Esophagus squamous epithelium (tissue), 4 donors: ENCODE measurements at regions not wholly inside any gene's neighbourhood (a gene's known extent, or its start where the extent isn't known, plus 50 kb on each side); places are given as distances from the start of the nearest gene placed in this dataset.

Source experiments
- POLR2A ChIP-seq, 4 donors: fragments of 450-650 bp; IDR thresholded peaks; one replicate each; pipeline ENCODE4 v1.6.1; 2017; ENCODE audit warnings: antibody characterized with exemption in 4 of 4, mild to moderate bottlenecking in 4 of 4, moderate library complexity in 3 of 4
- TF ChIP-seq, protein P1 (sequence below), 6 experiments: fragments of 450-650 bp in 4 of 6; fragments of 200-600 bp in 2 of 6; sonication (generic) in 2 of 6; IDR thresholded peaks; one replicate each; pipeline ENCODE4 v1.5.1; 2016 to 2019; ENCODE audit warnings: antibody characterized with exemption in 6 of 6, mild to moderate bottlenecking in 4 of 6, moderate library complexity in 4 of 6

DNA sequence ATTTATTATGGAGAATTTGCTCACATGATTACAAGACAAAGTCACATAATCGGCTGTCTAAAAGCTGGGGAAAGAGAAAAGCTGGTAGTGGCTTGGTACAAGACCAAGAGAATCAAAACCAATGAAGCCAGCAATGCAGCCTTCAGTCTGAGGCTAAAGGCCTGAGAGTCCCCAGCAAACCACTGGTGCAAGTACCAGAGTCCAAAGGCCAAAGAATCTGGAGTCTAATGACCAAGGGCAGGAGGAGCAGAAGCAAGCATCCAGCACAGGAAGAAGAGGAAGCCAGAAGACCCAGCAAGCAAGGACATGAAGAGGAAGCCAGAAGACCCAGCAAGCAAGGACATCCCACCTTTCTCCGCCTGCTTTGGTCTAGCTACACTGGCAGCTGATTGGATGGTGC lies 250.6 kb upstream of the SALL1 start:
- TF ChIP-seq, protein P1, sequence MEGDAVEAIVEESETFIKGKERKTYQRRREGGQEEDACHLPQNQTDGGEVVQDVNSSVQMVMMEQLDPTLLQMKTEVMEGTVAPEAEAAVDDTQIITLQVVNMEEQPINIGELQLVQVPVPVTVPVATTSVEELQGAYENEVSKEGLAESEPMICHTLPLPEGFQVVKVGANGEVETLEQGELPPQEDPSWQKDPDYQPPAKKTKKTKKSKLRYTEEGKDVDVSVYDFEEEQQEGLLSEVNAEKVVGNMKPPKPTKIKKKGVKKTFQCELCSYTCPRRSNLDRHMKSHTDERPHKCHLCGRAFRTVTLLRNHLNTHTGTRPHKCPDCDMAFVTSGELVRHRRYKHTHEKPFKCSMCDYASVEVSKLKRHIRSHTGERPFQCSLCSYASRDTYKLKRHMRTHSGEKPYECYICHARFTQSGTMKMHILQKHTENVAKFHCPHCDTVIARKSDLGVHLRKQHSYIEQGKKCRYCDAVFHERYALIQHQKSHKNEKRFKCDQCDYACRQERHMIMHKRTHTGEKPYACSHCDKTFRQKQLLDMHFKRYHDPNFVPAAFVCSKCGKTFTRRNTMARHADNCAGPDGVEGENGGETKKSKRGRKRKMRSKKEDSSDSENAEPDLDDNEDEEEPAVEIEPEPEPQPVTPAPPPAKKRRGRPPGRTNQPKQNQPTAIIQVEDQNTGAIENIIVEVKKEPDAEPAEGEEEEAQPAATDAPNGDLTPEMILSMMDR (IDR thresholded peaks at IDR 0.05) = no peak
- TF ChIP-seq POLR2A (IDR thresholded peaks at IDR 0.05) = no peak
